Astrocyte of the cerebellum (primary cell): ENCODE measurements at regions not wholly inside any gene's neighbourhood (a gene's known extent, or its start where the extent isn't known, plus 50 kb on each side); places are given as distances from the start of the nearest gene placed in this dataset.

Experiments used
- DNase-seq: peaks from one replicate; pipeline ENCODE4 v3.0.0-alpha.2; 2011; ENCODE audit warnings: low read depth
- H3K4me3 ChIP-seq: 2 replicates; pipeline ENCODE4 v1.5.1; 2011; ENCODE audit warnings: mild to moderate bottlenecking, low read depth, low read length, moderate library complexity
- in situ Hi-C: cut with HindIII; loops from 2 replicates; pipeline ENCODE4 v1.10.0; 2017; ENCODE audit warnings: low sequenced_read_pairs
- TF ChIP-seq, protein P1 (sequence below): IDR thresholded peaks from 2 replicates; pipeline ENCODE4 v1.5.1; 2012; ENCODE audit warnings: low read length, low read depth, moderate library complexity, mild to moderate bottlenecking; ENCODE audit errors: missing control alignments

DNA sequence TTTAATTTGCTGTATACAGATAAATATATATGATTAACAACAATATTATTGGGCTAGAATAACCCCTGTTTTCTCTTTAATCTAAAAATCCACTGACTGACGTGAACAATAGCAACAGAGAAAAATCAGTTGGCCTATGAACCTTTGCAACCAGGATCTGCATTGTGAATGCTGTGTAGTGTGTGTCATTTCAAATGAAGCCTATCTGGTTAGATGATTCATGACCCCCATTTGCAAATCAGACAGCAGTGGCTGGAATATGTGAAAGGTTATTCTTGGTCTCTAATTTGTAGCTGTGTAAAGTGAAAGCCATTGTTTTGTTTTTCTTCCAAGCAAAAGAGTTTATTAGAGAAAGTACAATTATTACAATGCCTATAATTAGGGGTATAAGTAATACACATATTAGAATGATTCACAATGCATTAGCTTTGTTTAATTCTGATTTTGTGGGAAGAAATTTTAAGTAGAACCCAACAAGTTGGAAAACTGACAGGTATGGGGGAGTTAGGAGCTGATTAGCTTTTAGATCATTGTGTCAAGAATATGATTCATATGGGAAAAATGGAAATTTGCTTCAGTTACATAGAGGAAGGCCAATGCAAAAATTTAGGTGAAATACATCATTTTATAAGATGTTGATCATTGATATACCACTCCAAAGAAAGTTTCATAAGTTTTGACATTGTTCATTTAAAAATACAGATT, 1362.2 kb upstream of the TMEFF2 start:
- TF ChIP-seq, protein P1, sequence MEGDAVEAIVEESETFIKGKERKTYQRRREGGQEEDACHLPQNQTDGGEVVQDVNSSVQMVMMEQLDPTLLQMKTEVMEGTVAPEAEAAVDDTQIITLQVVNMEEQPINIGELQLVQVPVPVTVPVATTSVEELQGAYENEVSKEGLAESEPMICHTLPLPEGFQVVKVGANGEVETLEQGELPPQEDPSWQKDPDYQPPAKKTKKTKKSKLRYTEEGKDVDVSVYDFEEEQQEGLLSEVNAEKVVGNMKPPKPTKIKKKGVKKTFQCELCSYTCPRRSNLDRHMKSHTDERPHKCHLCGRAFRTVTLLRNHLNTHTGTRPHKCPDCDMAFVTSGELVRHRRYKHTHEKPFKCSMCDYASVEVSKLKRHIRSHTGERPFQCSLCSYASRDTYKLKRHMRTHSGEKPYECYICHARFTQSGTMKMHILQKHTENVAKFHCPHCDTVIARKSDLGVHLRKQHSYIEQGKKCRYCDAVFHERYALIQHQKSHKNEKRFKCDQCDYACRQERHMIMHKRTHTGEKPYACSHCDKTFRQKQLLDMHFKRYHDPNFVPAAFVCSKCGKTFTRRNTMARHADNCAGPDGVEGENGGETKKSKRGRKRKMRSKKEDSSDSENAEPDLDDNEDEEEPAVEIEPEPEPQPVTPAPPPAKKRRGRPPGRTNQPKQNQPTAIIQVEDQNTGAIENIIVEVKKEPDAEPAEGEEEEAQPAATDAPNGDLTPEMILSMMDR: no peak
- no peak for DNase-seq
- in situ Hi-C loops: no loop called here

GRCh38 chr2:193549661-193550060, 1354.9 kb upstream of the TMEFF2 start:
- H3K4me3 ChIP-seq: no peak overlapping the region
- DNase-seq: no peak
- TF ChIP-seq, protein P1: no peak
- in situ Hi-C loops: no loop called here

More for the DNA sequence above, 1362.2 kb upstream of the TMEFF2 start:
- no peak overlapping the region for H3K4me3 ChIP-seq

DNA sequence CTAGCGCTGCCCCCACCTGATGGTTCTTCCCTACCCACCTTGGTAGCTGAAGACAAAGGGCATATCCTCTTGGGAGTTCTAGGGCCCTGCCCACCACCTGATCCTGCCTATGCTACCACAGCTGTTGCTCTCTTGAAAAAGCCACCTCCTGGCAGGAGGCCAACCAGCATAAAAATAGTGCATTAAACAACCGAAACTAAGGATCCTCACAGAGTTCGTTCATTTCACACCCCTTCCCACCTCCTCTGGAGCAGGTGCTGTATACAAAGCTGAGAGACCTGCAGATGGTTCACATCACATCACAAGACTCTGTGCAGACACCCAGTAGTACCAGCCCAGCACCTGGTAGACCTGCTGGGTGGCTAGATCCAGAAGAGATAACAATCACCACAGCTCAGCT, 1348.0 kb upstream of the TMEFF2 start:
- TF ChIP-seq, protein P1: no peak
- no peak for DNase-seq
- in situ Hi-C loops: no loop called here
- no peak overlapping the region for H3K4me3 ChIP-seq

- TF ChIP-seq, protein P1: no peak
- H3K4me3 ChIP-seq: no peak overlapping the region
- in situ Hi-C loops: no loop called here
- DNase-seq: no peak
Measured at GRCh38 chr2:193539188-193539587, 1344.5 kb upstream of the TMEFF2 start.

DNA sequence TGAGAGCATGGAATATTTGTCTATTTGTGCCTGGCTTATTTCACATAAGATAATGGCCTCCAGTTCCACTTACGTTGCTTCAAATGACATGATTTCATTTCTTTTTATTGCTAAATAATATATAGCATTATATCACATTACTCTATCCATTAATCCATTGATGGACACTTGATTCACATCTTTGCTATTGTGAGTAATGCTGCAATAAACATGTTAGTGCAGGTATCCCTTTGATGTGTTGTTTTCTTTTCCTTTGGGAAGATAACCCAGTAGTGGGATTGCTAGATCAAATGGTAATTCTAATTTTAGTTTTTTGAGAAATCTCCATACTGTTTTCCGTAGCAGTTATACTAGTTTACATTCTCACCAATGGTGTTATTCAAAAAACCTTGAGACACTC, 1343.3 kb upstream of the TMEFF2 start:
- no peak for DNase-seq
- in situ Hi-C loops: no loop called here
- TF ChIP-seq, protein P1: no peak

DNA sequence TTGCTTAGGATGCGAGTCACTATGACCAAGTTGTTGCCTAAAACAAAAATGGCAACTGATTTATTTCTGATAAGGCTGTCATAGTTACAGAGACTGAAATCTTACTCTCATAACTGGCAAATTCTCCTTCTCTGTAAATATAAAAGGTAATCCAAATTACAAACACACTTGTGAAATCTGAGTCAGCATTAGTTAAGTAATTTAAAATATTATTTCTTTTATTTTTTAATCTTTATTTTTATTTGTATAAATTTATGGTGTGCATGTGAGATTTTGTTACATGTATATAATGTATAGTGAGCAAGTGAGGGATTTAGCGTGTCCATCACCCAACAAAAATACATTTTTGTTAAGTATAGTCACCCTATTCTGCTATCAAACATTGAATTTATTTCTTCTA, 1342.8 kb upstream of the TMEFF2 start:
- DNase-seq: no peak
- in situ Hi-C loops: no loop called here
- no peak overlapping the region for H3K4me3 ChIP-seq
- TF ChIP-seq, protein P1: no peak

More for the DNA sequence above, 1343.3 kb upstream of the TMEFF2 start:
- no peak overlapping the region for H3K4me3 ChIP-seq
